GM06990 (cell line): ENCODE measurements at regions not wholly inside any gene's neighbourhood (a gene's known extent, or its start where the extent isn't known, plus 50 kb on each side); places are given as distances from the start of the nearest gene placed in this dataset.

Experiments
- DNase-seq: peaks from one replicate; pipeline ENCODE4 v3.0.0-alpha.2; 2011; ENCODE audit not compliant: insufficient read length; ENCODE audit errors: extremely low read depth
- H3K27me3 ChIP-seq: replicated peaks from 2 replicates; pipeline ENCODE4 v1.6.0; 2011; ENCODE audit warnings: low read length; ENCODE audit not compliant: control insufficient read depth, insufficient read depth
- H3K36me3 ChIP-seq: 2 replicates; pipeline ENCODE4 v1.5.1; 2011; ENCODE audit warnings: low read length; ENCODE audit not compliant: control insufficient read depth, insufficient read depth
- H3K4me3 ChIP-seq: replicated peaks from 2 replicates; pipeline ENCODE4 v1.5.1; 2011; ENCODE audit warnings: low read depth, mild to moderate bottlenecking, control low read depth, low read length
- TF ChIP-seq, protein P1 (sequence below): IDR thresholded peaks from 2 replicates; pipeline ENCODE4 v1.5.1; 2011; ENCODE audit warnings: low read length, control low read depth, mild to moderate bottlenecking, inconsistent platforms; ENCODE audit not compliant: insufficient read depth, poor library complexity, severe bottlenecking

DNA sequence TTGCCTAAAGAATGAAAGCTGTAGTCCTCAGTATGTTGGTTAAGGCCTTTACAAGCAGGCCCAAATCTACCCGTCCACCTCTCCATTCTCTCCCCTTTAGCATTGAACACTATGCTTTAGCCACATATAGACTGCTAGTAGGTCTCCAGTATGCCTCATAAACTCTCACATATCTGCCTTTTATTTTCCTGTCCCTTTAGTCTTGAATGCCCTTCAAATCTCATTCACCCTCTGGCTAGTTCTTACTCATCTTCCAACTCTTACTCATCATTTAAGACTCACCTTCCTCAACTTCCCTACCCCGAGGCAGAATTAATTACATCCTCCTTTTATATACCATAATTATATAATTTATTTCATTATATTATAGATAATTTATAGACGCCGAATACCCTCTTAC lies 78.7 kb upstream of the TSPAN2 start:
- no peak for DNase-seq
- no peaks in the 10 kb centered on the region for H3K27me3 ChIP-seq
- TF ChIP-seq, protein P1, sequence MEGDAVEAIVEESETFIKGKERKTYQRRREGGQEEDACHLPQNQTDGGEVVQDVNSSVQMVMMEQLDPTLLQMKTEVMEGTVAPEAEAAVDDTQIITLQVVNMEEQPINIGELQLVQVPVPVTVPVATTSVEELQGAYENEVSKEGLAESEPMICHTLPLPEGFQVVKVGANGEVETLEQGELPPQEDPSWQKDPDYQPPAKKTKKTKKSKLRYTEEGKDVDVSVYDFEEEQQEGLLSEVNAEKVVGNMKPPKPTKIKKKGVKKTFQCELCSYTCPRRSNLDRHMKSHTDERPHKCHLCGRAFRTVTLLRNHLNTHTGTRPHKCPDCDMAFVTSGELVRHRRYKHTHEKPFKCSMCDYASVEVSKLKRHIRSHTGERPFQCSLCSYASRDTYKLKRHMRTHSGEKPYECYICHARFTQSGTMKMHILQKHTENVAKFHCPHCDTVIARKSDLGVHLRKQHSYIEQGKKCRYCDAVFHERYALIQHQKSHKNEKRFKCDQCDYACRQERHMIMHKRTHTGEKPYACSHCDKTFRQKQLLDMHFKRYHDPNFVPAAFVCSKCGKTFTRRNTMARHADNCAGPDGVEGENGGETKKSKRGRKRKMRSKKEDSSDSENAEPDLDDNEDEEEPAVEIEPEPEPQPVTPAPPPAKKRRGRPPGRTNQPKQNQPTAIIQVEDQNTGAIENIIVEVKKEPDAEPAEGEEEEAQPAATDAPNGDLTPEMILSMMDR = no peak

DNA sequence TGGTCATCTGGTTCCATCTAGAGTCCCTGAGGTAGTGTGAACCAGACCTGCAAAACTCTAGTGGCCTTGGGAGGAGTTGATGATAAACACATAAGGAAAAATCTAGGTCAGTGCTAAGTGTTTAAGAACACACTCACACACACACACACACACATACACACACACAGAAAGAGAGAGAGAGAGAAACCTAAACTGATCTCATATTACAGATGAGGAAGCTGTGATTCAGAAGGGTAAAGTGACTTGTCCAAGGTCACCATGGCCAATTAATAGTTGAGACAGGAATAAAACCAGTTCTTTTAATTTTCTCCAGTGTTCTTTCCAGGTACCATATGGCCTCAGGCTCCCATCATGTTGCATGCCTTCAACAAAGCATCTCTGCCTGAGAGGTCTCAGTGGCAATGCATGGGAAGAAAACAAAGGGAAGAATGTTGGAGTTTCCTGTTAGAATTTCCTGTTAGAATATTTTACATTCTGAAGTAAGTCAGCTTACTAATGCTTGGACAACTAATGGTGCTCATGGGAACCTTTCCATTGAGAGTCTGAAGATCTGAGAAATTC lies 77.3 kb upstream of the TSPAN2 start:
- DNase-seq = no peak
- TF ChIP-seq, protein P1 = no peak
- H3K4me3 ChIP-seq = no peak overlapping the region
- H3K27me3 ChIP-seq = no peaks in the 10 kb centered on the region
- no peaks in the 10 kb centered on the region for H3K36me3 ChIP-seq

More for the DNA sequence above, 78.7 kb upstream of the TSPAN2 start:
- Histone ChIP-seq H3K4me3 (no peak overlapping the region), H3K36me3 (no peaks in the 10 kb centered on the region)

DNA sequence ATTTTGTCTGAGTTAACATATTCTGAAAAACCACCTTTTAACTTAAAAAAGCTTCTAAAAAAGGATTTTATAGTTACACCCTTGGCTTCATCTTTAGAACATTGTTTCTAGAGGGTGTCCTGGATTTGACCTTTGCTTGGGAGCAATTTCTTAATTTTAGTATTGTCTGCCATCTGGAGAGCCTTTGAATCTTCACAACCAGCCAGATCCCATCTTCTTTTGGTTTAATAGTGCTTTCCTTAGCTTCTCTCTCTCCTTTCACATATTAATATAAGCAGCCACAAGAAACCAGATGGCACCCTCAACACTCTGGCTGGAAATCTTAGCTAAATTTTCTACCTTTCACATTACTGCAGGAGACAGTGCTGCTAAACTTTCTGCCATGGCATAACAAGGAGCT lies 76.5 kb upstream of the TSPAN2 start:
- TF ChIP-seq, protein P1 = no peak

DNA sequence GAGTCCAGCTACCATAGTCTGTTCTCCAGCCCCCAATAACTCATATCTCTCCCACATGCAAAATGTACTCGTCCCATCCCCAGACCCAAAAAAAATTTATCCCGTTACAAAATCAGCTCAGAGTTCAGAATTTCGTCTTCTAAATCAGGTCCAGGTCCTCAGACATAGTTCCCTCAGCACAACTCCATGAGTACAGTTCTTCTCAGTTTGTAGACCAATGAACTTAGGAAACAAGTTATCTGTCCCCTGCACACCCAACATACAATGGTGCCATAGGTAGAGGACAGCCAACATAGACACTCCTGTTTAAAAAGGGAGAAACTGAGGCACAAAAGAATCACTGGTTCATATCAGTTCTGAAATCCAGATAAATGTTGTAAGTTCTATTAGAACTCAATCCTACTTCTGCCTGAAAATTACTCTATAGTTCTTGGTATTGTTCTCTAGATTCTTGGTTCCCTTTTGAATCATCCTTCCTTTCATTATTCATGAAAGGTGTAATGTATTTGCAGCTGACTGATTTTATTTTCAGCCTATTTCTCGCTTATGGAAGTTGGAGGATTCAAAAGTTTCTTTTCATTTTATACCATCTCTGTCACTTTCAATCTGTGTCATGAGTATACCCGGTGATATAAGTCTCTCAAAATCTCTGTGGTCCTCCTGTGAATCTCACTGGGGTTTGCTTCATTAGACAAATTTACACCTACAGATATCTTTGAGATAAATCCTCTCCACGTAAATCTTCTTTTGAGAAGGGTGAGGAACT lies 75.8 kb upstream of the TSPAN2 start:
- H3K36me3 ChIP-seq = no peaks in the 10 kb centered on the region
- no peak overlapping the region for H3K4me3 ChIP-seq
- DNase-seq = peak; percentile 2
- no peaks in the 10 kb centered on the region for H3K27me3 ChIP-seq
- TF ChIP-seq, protein P1 = no peak

More for the DNA sequence above, 76.5 kb upstream of the TSPAN2 start:
- Histone ChIP-seq H3K27me3 (no peaks in the 10 kb centered on the region), H3K36me3 (no peaks in the 10 kb centered on the region), H3K4me3 (no peak overlapping the region)
- DNase-seq = no peak

DNA sequence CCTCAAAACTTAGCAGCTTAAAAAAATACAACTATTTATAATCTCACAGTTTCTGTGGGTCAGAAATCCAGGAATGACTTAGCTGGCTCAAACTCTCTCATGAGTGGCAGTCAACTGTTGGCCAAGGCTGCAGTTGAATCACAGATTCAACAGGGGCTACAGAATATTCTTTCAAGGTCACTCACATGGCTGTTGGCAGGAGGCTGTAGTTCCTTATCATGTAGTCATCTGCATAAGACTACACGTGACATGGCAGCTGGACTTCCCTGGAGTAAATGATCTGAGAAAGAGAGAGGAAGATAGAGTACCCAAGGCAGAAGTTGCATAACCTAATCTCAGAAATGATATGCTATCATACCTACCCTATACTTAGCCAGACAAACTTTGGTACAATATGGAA lies 75.2 kb upstream of the TSPAN2 start:
- TF ChIP-seq, protein P1 = no peak
- no peaks in the 10 kb centered on the region for H3K27me3 ChIP-seq
- DNase-seq = no peak
- no peak overlapping the region for H3K4me3 ChIP-seq
- H3K36me3 ChIP-seq = no peaks in the 10 kb centered on the region
